Stimulated activated CD4-positive, alpha-beta T cell treated with anti-CD3 and anti-CD28 coated beads, Interleukin-15, amount 100 ng/mL, for 1 hour (primary cell): ENCODE measurements at regions not wholly inside any gene's neighbourhood (a gene's known extent, or its start where the extent isn't known, plus 50 kb on each side); places are given as distances from the start of the nearest gene placed in this dataset.
A peak's percentile ranks its signal among the peaks of the same experiment; 100 is the strongest.

Experiments used
- DNase-seq, 2 donors: peaks; one replicate each; pipeline ENCODE4 v3.0.0-alpha.2; 2020; ENCODE audit warnings: low read depth in 1 of 2, low spot score in 1 of 2

DNA sequence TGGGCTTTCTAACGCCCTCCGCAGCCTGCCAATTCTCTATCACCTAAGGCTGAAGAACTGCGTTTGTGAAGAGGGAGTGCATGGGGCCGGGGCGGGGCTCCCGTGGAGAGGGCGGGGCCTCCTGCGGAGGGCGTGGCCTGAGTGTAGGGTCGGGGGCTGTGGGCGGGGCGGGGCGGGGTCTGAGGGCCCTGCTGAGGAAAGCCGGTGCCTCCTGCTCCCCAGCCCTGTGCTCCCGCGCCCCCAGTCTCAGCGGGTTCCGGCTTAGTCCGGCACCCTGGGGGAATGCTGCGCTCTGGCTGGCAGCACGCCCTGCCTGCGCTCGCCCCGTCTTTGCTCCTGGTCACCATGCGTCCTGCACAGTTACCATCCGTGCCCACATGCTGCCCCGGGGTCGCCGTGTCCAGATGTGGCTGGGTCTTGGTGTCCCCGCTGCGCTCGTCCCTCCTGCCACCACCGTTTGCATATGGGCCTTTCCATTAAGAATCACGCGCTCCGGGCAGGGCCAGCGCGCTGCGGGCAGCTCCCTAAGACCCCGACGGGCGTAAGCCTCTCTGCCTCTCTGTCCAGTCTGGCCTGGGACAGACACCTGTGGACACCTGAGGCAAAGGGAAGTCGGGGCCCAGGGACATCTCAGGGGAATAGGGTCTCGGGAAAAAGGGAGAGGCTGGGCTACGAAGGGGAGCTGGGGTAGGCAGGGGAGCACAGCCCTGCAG lies 144.0 kb upstream of the RET start:
- peak in 1 of 2 donors; percentile 69 for DNase-seq

DNA sequence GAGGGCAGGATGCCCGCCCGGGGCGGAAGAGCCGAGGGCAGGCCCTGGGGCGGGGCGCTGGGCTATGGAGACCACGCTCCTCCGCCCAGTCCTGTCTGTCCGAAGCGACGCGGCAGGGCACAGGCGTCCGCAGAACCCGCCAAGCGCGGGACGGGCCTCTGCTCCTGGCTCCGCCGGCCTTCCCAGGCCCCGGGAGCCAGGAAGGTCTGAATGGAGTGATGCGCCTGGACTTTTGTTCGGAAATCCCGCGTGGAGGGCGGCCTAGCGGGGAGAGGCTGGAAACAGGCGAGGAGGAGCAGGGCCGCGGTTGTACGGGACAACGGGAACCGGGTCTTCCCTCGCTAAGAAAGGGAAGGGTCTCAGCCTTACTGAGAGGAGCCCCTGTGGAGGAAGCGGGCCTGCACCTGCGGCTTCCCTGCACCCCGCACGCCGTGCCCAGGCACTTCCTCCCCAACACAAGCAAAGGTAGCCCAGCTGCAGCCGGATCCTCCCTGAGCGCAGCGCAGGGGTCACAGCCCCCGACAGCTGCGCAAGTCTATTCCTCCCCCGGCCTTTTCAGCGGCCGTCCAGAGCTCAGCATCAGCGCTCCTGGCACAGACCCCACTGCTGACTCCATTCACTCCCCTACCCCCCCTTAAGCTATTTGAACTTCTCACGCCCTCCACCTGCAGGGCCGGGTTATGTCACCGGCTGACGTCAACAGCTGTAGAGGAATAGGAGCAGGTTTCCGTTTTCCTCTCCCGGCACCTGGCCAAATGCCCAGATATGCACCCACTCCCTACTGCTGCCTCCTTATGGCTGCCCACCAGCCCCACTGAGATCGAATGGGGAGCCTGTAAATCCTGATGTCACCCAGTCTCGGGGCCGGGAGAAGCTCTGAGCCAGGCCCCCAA lies 143.2 kb upstream of the RET start:
- DNase-seq, result no peak

DNA sequence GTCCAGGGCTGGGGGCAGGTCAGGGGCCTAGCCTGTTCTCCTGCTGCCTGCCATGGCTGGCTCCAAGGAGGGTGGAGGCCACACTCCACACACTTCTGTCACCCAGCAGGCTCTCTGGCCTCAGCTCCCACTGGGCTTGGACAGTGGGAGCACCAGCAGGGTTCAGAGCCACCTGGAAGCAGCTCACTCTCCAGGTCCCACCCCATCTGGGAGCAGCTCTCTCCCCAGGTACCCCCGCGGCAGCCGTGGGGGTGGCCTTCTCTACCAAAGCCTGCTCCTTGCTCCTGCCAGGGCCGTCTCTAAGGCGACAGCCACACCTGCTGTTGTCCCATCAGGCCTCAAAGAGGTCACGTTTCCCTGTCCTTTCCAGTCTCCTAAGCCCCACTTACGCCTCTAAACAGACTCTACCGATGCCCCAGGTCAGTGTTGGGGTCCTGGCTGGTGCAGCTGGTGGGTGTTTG lies 142.5 kb upstream of the RET start:
- no peak for DNase-seq

DNA sequence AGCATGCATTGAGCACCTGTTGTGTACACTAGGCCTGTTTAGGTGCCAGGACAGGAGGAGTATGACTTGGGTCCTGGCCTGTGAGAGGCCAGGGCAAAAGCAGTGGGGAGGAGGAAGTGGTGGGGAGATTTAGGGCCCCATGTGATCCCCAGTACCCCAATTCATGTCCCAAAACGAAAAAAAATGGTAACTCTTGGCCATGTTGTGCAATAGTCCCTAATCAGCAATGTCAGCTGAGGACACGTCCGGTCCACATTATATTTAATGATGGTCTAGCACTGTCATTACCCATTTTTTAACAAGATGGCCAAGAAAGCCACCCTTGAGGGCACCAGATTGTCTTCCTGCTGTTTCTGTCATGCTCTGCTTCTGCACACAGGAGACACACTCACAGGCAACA lies 142.0 kb upstream of the RET start:
- no peak for DNase-seq

DNA sequence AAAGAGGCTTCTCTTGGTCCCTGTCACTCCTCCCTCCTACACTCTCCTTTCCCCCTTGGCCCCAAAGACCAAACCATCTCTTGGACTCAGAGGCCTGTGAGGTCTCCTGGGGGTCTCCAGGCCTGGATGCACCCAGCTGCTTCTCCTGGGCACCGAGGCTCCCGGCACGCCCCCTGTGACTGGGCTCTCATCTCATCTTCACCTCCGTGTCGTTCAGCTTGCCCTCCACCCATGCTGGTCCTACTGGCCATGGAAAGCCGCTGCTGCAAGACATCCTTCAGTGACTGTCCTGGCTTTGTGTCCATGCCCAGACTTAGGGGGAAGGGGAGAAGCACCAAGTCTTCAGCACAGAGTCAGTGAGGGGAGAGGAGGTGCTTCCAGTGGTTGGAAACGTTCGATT lies 141.4 kb upstream of the RET start:
- no peak for DNase-seq

DNA sequence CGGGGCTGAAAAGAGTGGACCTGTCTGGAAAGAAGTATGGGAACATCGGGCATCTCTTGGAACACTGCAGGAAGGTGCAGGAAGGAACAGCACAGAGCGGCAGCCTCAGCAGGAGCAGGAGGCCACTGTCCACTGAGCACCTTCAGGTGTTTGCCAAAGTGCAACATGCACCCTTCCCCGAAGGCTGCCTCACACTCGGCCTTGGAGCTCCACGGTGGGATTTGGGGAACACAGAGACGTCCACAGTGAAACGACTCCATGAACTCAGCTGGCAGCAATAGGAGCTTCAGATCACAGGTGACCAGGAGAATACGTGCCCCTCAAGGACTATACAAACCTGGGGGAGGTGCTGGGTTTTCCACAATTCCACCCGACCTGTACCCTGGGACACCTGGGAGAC lies 140.3 kb upstream of the RET start:
- DNase-seq, result no peak

DNA sequence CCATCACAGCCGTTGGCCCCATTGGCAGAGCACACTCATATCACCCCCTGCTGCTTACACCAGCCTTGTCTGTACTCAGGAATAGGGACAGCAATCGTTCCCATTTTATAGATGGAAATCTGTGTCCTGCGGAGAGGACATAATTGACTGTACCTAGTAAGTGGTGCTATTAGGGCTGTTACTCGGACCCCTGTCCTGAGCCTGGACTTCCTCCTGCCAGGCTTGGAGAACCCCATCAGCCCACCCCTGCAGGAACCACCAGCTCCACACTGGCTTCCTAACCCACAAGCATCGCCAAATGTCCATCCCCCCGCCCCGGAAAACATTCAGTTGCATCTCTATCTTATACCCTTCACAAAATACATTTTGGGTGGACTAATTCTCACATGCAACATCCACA lies 139.8 kb upstream of the RET start:
- DNase-seq, result no peak

DNA sequence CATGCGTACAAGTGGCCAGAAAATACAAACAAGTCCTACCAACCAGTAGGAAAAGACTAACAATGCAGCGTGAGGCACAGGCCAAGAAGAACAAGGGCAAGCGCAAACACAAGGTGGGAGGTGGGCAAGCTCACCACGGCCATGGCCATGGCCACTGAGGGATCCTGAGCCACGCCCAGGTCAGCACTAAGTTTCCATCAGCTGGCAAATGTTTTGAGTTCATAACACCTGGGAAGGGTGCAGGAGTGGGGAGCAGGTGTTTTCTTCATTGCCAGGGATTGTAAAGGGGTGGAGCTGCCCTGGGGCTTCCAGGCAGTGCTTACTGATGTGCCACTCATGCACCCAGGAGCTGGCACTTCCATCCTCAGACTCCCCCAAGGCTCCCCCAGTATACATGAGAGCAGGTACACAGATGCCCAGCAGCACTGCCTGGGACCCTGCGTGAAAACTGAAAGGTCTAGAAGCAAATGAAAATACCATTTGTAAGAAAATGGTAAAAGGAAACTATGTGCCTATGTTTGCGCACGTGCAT lies 139.2 kb upstream of the RET start:
- no peak for DNase-seq

DNA sequence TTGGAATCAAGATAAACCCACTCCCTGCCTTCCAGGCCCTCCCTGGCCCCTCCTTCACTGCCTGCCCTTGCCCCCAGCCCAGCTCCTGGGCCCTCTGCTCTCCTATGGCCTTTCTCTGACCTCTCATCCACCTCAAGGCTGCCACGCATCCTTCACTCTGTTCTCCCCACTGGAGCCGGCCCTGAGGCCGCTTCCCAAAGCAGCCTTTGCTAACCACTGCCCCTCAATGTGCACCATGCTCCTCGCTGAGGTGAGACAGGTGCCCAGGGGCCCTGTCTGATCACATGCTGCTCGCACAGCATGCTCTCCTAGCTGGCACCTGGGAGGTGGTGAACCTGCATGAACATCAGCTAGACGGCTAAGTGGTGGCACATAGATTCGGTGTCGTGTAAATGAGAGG lies 138.5 kb upstream of the RET start:
- no peak for DNase-seq

DNA sequence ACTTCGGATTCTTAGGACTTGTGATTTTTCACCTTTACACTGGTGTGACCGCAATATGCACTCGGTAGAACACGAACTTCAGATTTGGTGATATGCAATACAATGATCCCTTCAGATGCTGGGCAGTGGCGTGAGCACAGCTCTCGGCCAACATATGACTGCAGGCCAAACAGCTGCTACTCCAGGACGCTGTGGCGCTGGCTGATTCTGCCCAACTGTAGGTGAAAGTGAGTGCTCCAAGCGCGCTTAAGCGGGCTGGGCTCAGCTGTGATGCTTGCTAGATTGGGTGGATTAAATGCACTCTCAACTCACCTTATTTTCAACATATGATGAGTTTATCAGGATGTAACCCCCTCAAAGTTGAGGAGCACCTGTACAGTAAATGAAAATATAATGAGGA lies 137.6 kb upstream of the RET start:
- no peak for DNase-seq

DNA sequence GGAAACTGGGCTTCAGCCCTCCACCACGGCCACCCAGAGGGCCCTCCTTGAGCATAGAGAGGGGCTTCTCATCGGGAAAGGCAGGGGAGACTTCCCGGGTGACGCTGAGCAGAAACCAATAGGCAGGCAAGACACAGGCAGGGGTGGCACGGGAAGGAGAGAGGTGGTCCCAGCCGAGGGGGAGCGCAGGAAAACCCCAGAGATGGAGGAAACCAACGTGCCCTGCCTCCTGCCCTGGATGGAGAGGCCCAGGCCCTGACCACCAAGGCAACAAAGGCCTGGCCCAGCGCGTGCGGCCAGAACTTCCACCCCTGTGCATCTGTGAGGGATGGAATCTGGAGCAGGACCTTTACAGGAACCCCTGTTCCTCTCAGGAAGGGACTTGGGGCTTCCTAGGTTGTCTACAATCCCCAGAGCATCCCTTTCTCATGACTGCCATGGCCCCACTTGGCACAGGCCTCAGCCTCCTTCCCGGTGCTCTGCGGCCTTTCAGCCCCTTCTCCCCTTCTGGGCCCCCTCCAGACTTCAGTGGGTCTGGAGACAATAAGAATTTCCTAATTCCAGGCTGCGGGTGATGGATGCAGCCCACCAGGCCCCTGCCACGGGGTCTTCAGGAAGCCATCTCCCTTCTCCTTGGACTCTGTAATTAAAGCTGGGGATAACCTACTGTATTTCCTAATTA lies 137.0 kb upstream of the RET start:
- DNase-seq, result no peak

DNA sequence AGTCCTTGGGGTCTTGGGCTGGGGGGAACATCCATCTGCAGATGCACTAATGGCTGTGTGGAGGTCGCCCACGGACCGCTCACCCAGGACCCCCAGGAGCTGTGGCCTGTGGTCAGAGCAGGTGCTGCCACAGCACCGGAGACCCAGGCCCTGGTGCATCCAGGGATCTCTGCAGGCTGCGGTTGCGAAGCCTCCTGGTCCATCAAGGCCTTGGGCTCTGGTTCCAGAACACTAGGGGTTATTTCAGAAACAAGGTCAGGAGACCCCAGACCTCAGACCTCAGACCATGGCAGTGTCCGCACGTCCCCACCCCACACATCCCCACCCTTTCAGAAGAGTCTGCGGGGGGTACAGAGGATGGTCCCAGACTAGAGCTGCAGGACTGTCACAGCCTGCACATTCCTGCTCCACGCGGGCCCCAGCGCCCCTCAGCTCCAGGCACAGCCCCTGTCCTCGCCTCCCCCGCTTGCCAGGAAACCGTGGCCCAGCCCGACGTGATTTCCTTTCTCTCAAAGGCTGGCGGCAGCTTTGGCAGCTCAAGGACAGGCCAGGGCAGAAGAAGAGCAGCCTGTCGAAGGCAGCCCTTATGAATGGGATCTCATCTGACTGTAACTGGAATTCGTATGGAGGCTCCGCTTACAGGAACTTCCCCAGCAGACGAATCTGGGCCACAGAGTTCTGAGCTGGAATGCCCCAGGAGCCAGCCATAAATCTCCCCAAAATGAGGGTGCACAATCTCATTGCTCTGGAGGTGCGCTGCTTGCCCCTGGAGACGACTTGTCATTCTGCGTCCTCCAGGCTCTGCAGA lies 136.2 kb upstream of the RET start:
- no peak for DNase-seq

DNA sequence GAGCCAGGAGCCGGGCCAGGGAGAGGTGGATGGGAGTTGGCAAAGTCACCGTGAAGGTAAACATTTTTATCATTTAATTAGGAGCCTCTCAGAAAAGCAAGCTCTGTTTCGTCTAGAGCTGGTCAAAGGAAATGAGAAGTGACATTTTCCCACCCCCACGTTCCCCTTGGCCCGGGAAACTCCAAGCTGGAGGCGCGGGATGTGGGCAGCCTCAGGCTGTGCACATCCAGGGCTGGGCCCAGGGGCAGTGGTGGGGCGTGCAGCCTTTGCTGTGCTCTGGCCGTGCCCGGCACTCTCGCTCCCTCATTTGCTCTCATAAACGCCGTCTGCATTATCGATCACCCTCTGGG lies 135.6 kb upstream of the RET start:
- DNase-seq, result no peak

DNA sequence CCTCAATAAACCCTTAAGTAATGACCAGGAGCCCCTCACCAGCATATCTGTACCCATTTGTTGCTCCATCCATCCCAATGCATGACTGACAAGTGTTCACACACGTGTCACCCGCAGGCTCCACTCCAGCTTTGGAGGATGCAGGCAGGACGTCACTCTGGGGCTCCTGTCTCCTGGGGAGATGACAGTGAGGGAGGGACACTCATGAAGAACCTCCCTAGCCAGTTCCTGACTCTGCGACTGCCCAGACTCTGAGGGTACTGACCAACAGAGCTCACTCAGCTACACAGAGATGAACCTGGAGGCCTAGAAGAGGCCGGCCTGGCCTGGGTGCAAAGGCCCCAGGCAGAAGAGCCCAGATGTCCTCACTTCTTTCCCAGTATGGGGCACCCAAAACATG lies 135.1 kb upstream of the RET start:
- DNase-seq, result no peak

DNA sequence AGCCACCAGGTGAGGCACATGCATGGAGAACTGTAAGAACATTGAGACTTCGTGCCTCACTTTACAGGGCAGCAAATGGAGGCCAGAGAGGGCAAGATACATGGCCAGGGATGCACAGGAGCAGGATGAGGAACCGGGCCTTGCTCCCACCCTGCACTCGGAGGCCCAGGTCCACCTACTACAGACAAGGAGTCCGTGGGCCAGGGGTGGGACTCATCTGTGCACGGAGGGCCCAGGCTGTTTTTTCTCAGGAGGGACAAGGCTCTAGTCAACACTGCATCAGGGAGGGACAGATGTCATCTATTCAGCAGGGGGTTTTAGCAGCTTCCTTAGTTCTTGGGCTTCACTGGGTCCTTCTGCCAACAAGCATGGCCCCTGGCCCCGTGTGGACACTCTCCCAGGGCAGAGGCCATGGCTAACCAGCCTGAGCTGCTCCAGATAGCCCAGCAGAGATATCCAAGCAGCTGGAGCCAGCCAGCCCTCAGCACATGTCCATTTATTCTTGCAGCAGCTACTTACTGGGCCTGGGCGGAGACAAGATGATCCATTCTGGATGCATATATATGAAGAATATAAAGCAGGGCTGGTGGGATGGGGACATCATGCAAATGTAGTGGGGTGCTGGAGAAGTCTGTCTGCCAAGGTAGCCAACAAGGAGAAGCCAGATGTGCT lies 134.5 kb upstream of the RET start:
- no peak for DNase-seq

DNA sequence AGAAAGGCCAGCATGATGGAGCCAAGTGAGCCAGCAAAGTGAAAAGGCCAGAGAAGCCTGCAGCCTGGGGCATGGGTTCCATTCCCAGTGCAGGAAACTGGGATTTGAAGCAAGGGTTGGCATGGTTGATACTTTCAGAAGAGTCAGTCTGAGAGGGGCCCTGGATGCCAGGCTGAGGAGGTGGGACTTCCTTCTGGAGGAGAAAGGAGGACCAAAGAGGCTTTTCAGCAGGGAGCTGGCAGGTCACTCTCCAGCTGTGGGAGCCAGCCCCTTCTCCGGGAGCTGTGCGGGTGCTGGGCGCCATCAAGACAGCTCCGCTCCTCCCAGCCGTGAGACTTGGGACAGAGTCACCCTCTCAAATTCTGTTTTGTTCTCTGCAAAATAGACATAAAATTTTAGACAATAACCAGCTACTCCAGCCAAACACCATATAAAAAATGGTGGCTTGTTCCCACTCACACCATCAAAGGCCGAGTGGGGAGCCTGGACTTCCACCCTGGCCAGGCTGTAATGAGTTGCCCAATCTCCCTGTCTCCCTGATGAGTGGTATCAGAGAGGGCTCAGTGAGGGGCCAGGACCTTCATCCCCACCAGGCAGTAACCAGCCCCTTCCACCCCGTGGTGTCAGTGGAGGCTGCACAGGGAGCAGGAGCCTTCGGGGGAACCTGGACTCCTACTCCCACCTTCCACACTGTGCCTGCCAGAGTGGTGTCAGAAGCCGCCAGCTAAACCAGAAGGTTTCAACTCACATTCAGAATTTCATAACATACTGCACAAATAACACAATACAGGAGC lies 133.6 kb upstream of the RET start:
- no peak for DNase-seq

DNA sequence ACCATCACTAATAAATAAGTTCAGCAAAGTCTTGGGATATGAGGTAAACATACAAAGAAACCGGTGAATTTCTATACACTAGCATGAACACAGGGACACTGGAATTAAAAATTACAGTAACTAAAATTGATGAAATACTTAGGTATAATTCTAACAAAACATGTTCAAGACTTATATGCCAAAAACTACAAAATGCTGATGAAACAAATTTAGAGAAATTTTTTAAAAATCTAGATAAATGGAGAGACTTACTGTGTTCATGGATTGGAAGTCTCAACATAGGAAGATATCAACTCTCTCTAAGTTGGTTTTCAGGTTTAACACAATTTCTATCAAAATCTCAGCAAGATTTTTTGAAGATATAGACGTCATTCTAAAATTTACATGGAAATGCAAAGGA lies 128.8 kb upstream of the RET start:
- no peak for DNase-seq

DNA sequence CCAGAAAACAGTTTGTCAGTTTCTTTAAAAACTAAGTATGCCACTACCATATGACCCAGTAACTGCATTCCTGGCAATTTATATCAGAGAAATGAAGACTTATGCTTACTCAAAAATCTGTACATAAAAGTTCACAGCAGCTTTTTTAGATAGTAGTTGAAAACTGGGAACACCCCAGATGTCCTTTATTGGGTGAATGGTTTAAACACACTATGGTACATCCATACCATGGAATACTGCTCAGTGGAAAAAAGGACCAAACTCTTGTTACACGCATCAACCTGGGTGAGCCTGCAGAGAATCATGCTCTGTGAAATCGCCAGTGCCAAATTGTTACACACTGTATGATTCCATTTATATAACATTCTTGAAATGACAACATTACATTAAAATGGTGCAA lies 127.6 kb upstream of the RET start:
- DNase-seq, result no peak

DNA sequence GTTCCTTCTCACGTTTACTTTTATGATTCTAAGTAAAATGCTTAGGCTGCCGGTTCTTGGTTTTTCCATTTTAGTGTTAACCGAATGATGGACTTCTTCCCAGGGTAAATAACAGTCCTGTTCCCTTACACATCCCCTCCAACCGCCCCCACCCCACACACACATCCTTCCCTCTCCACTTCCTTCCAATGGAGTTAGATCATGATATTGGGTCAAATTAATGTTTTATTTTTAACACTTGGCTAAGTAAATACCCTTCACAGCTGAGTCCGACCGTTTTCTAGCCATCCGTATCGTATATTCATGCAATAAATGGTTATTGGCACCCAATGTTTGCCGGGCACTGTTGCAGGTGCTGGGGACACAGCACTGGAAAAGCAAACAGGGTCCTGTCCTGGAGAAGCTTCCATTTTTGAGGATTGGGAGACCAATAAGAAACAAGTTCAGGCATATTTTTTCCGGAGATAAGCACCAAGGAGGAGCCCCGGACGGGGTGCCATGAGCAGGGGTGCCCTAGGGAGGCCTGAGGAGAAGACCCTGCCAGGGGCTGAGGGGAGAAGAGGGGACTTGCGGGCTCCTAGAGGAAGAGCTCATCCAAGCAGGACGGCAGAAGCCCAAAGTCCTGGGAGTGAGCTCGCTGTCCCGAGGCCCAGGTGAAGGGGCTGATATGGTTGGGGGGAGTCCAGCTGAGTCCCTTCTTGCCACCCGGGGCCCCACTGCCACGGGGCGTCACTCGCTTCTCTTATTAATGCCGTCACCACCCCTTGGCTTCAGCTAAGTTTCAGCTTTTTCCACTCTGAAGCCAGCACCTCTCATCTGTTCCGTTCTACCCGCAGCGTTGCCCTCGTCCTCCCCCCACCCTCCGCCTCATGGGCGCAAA lies 126.0 kb upstream of the RET start:
- DNase-seq, result no peak
